ENCODE measurements at regions not wholly inside any gene's neighbourhood (a gene's known extent, or its start where the extent isn't known, plus 50 kb on each side); places are given as distances from the start of the nearest gene placed in this dataset.

GRCh38 chr9:91037511-91038482 is 236.2 kb downstream of the SYK start:
- DNase-seq = no peak
- H3K27ac Mint-ChIP-seq = peak overlapping the region; percentile 88
- H3K36me3 Mint-ChIP-seq (ENCODE audit: low read depth) = no peaks in the 10 kb centered on the region

GRCh38 chr9:91038483-91039124 is 237.0 kb downstream of the SYK start:
- Mint-ChIP-seq H3K4me3 (no peak overlapping the region), H3K36me3 (ENCODE audit: low read depth) (no peaks in the 10 kb centered on the region), H3K27ac (peak overlapping the region; percentile 88), H3K4me1 (ENCODE audit: low read depth) (peaks cover 72% of the 10 kb centered on the region), H3K27me3 (peaks cover 23% of the 10 kb centered on the region), H3K9me3 (no peaks in the 10 kb centered on the region)
- no peak for DNase-seq

More at GRCh38 chr9:91037511-91038482, 236.2 kb downstream of the SYK start:
- Mint-ChIP-seq H3K4me1 (ENCODE audit: low read depth) (peaks cover 68% of the 10 kb centered on the region), H3K4me3 (peak overlapping the region; percentile 44), H3K9me3 (no peaks in the 10 kb centered on the region), H3K27me3 (peaks cover 19% of the 10 kb centered on the region)

GRCh38 chr9:91039125-91039834 is 237.7 kb downstream of the SYK start:
- Mint-ChIP-seq H3K9me3 (no peaks in the 10 kb centered on the region), H3K4me1 (ENCODE audit: low read depth) (peaks cover 75% of the 10 kb centered on the region), H3K27me3 (peaks cover 30% of the 10 kb centered on the region), H3K27ac (no peak overlapping the region), H3K4me3 (no peak overlapping the region), H3K36me3 (ENCODE audit: low read depth) (no peaks in the 10 kb centered on the region)
- no peak for DNase-seq

- Mint-ChIP-seq H3K36me3 (ENCODE audit: low read depth) (no peaks in the 10 kb centered on the region), H3K4me3 (no peak overlapping the region), H3K27me3 (peaks cover 35% of the 10 kb centered on the region), H3K9me3 (no peaks in the 10 kb centered on the region), H3K4me1 (ENCODE audit: low read depth) (peaks cover 76% of the 10 kb centered on the region), H3K27ac (no peak overlapping the region)
- no peak for DNase-seq
Observed at GRCh38 chr9:91039835-91040140, 238.2 kb downstream of the SYK start.

GRCh38 chr9:91040371-91041215 is 239.0 kb downstream of the SYK start:
- H3K4me3 Mint-ChIP-seq = no peak overlapping the region
- no peaks in the 10 kb centered on the region for H3K36me3 Mint-ChIP-seq (ENCODE audit: low read depth)
- H3K27ac Mint-ChIP-seq = no peak overlapping the region
- no peak for DNase-seq
- H3K27me3 Mint-ChIP-seq = peaks cover 41% of the 10 kb centered on the region
- H3K9me3 Mint-ChIP-seq = no peaks in the 10 kb centered on the region
- peaks cover 76% of the 10 kb centered on the region for H3K4me1 Mint-ChIP-seq (ENCODE audit: low read depth)

DNA sequence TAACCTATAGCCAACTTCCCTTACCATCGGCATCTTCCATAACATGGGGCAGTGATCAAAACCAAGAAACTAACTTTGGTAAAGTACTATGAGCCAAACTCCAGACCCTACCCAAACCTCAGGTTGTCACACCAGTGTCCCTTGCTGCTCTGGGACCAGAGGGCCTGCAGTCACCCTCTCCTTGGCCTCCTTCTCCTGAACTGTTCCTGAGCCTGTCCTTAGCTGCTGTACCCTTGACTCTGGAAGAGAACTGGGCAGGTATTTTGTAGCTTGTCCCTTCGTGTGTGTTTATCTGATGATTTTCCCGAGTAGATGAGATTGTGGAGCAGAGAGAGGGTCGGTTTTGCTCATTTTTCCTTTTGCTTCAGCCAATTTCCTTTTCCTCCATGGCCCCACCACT is 240.4 kb downstream of the SYK start:
- Mint-ChIP-seq H3K36me3 (ENCODE audit: low read depth) (no peaks in the 10 kb centered on the region), H3K4me1 (ENCODE audit: low read depth) (peaks cover 74% of the 10 kb centered on the region), H3K27ac (no peak overlapping the region)

GRCh38 chr9:91042541-91042940 is 240.9 kb downstream of the SYK start:
- Mint-ChIP-seq H3K27me3 (peaks cover 40% of the 10 kb centered on the region), H3K27ac (no peak overlapping the region), H3K4me3 (no peak overlapping the region), H3K36me3 (ENCODE audit: low read depth) (no peaks in the 10 kb centered on the region), H3K9me3 (no peaks in the 10 kb centered on the region), H3K4me1 (ENCODE audit: low read depth) (peaks cover 74% of the 10 kb centered on the region)
- no peak for DNase-seq

More for the DNA sequence above, 240.4 kb downstream of the SYK start:
- Mint-ChIP-seq H3K27me3 (peaks cover 40% of the 10 kb centered on the region), H3K9me3 (no peaks in the 10 kb centered on the region), H3K4me3 (no peak overlapping the region)
- no peak for DNase-seq

- Mint-ChIP-seq H3K4me1 (ENCODE audit: low read depth) (peaks cover 74% of the 10 kb centered on the region), H3K9me3 (no peaks in the 10 kb centered on the region), H3K4me3 (no peak overlapping the region), H3K27me3 (peaks cover 40% of the 10 kb centered on the region), H3K27ac (no peak overlapping the region), H3K36me3 (ENCODE audit: low read depth) (no peaks in the 10 kb centered on the region)
- no peak for DNase-seq
Observed at GRCh38 chr9:91043056-91043810, 241.6 kb downstream of the SYK start.

GRCh38 chr9:91043811-91044175 is 242.2 kb downstream of the SYK start:
- no peak overlapping the region for H3K4me3 Mint-ChIP-seq
- no peaks in the 10 kb centered on the region for H3K36me3 Mint-ChIP-seq (ENCODE audit: low read depth)
- DNase-seq = no peak
- H3K4me1 Mint-ChIP-seq (ENCODE audit: low read depth) = peaks cover 74% of the 10 kb centered on the region
- no peaks in the 10 kb centered on the region for H3K9me3 Mint-ChIP-seq
- H3K27ac Mint-ChIP-seq = no peak overlapping the region
- peaks cover 40% of the 10 kb centered on the region for H3K27me3 Mint-ChIP-seq

GRCh38 chr9:91044354-91044753 is 242.7 kb downstream of the SYK start:
- no peak for DNase-seq
- Mint-ChIP-seq H3K9me3 (no peaks in the 10 kb centered on the region), H3K4me3 (no peak overlapping the region), H3K4me1 (ENCODE audit: low read depth) (peaks cover 74% of the 10 kb centered on the region), H3K36me3 (ENCODE audit: low read depth) (no peaks in the 10 kb centered on the region), H3K27me3 (peaks cover 40% of the 10 kb centered on the region), H3K27ac (no peak overlapping the region)

DNA sequence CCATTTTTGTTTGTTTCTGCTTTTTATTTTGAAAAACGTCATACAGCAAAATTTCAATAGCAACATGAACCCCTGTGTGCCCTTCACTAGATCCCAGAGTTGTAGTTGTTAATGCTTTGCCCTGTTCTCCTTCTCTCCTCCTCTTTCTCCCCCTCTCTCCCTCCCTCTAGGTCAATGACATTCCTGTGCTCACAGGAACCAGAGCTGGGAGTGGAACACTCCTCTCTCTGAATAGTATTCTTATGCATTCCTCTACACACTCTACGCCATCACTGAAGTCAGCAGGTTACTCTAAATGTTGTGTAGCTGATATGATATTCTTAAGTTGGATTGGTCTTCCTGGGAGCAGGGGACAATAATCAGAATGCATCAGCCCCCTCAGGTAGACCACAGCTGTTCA is 243.4 kb downstream of the SYK start:
- Mint-ChIP-seq H3K27me3 (peaks cover 37% of the 10 kb centered on the region), H3K9me3 (no peaks in the 10 kb centered on the region), H3K27ac (no peak overlapping the region), H3K36me3 (ENCODE audit: low read depth) (no peaks in the 10 kb centered on the region), H3K4me1 (ENCODE audit: low read depth) (peaks cover 71% of the 10 kb centered on the region), H3K4me3 (no peak overlapping the region)
- no peak for DNase-seq

DNA sequence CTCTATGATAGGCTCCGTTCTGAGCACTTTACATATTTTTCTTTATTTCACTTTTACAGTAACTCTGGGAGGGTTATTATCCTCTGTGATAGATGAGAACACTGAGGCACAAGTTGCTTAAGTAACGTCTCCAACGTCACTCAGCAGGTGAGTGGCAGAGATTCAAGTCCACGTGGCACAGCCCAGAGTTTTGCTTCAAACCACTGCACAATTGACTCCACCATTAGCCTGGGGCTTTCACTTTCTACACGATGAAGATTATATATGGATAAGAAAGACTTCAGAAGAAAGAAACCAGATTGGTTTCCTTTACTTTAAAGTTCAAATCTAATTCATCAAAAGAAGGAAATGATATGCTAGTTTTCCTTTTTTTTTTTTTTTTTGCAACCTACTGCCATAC is 245.9 kb downstream of the SYK start:
- Mint-ChIP-seq H3K9me3 (no peaks in the 10 kb centered on the region), H3K27ac (peak overlapping the region; percentile 96), H3K36me3 (ENCODE audit: low read depth) (no peaks in the 10 kb centered on the region), H3K4me3 (peak overlapping the region; percentile 50), H3K27me3 (peaks cover 30% of the 10 kb centered on the region), H3K4me1 (ENCODE audit: low read depth) (peaks cover 78% of the 10 kb centered on the region)
- DNase-seq = no peak

- Mint-ChIP-seq H3K9me3 (peaks cover 5% of the 10 kb centered on the region), H3K36me3 (ENCODE audit: low read depth) (no peaks in the 10 kb centered on the region), H3K27me3 (peaks cover 30% of the 10 kb centered on the region), H3K27ac (peak overlapping the region; percentile 96), H3K4me1 (ENCODE audit: low read depth) (peaks cover 84% of the 10 kb centered on the region), H3K4me3 (peak overlapping the region; percentile 50)
- DNase-seq = no peak
Observed at GRCh38 chr9:91047993-91048607, 246.5 kb downstream of the SYK start.
